Stimulated activated CD4-positive, alpha-beta T cell treated with anti-CD3 and anti-CD28 coated beads, Interleukin-4, amount 100 ng/mL, for 4 hours (primary cell): ENCODE measurements at regions not wholly inside any gene's neighbourhood (a gene's known extent, or its start where the extent isn't known, plus 50 kb on each side); places are given as distances from the start of the nearest gene placed in this dataset.

ENCODE experiments used
- DNase-seq, 2 experiments: peaks; one replicate each; pipeline ENCODE4 v3.0.0-alpha.2; 2020

DNA sequence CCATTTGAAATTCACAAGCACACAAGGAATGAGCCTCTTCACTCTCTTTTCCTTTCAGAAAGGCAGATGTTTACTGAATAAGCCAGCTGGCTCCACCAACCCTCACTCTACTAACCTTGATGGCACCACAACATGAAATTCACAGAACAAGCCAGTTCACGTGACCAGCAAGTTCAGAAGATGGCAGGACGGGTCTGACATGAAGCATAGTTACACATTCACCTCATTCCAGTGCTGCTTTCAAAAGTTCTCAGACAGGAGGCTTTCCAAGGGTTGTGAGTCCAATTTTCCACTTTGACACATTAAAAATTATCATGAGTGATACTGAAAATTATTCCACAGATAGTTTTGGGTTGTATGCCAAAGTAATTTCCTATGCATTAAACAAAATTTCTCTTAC lies 74.2 kb upstream of the MBOAT2 start:
- no peak for DNase-seq

DNA sequence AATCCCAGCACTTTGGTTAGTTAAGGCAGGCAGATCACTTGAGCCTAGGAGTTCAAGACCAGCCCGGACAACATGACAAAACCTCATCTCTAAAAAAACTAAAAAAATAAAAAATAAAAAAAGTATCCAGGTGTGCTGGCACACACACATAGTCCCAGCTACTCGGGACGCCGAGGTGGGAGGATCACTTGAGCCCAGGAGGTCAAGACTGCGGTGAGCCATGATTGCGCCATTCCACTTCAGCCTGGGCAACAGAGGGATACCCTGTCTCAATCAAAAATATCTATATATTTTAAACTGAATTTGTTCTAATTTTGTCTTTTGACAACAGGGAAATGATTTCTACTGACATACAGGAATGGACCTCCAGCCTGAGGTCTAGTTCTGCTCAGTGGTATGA lies 73.3 kb upstream of the MBOAT2 start:
- no peak for DNase-seq

DNA sequence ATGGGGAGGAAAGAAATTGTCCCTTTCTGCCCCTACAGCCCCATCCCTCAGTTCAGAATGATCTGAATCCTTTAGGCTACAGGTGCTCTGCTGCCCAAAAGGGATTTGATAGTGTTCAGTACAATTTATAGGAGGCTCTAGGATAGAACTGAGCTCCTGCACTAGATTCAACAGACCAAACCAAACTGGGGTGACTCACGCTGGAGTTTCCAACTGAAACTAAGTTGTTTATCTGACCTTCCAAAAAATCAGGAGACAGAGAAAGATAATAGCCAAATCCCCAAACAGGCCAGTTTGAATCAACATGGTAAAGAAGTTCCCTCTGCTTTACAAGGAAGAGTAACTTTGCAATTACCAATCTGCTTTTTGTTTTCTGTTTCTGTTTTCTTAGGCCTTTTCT lies 72.7 kb upstream of the MBOAT2 start:
- no peak for DNase-seq

DNA sequence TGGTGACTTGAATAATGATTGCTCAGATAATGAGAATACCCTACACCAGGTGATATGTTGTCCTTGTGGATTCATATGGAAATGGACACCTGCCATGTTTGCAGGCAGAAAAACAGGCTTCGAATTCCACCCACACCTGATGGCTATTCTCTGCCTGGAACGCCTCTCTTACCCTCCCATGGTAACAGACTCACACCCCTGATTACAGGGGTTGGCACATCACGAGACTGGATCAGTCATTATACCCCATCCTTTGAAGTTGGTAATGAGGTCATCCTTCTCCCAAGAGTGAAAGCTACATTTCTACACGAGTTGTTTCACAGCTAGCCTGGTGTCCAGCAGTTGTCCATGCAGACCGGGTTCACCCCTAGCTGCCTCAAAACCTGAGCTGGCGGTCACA lies 71.4 kb upstream of the MBOAT2 start:
- DNase-seq = no peak

DNA sequence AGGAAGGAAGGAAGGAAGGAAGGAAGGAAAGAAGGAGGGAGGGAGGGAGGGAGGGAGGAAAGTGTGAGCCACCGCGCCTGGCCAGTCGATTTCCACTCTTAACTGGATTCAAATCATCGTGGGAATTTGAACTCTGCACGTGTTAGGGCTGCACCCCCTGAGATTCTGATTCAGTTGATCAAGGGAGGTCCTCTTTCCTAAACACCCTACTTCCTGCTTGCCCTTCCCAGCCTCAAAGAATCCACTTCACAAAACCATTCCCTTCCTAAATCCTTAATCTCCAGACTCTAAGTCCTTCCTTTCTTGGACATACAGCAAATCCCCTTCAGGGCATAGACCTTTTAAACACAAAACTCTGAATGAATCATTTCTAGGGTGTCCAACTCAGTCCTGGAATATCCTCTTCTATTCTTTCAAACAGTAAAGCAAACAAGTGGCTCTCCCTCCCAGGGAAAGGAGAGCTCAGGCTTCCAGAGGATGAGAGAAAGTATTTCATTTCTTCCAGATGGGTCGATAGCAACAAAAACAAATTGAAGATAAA lies 68.2 kb upstream of the MBOAT2 start:
- DNase-seq = no peak

DNA sequence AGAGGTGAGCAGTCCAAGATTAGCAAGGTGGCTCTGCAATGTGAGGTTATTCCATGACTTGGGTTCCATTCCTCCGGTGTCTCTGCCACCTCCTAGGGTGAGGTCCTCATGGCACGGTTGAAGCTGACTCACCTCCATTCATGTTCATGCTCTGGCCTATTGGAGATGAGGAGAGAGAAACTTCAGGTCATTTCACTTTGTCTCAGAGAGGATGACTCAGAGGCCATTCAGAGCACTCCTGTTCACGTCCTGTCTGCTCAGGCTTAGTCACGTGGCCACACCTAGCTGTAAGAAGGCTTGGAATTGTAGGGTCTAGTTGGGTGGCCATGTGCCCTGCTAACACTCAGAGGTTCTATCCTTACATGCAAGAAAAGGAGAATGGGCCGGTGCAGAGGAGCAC lies 67.5 kb upstream of the MBOAT2 start:
- no peak for DNase-seq

DNA sequence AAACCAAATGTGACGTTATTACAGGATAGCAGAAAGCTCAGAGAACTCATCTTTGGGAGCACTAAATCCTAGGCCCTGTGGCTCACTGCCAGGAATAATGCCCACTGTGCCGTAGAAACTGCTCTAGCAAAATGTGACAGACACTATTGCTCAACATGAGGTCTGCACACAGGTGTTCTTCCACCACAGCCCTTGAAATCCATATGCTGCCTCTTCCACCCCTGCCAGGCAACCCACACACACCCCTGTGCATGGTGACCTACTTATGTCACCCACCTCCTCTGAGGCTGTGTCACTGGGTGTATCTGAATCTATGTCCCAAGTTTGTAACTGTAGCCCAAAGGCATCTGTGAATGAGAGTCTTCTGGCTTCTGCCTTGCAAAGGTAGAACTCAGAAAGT lies 66.1 kb upstream of the MBOAT2 start:
- no peak for DNase-seq

DNA sequence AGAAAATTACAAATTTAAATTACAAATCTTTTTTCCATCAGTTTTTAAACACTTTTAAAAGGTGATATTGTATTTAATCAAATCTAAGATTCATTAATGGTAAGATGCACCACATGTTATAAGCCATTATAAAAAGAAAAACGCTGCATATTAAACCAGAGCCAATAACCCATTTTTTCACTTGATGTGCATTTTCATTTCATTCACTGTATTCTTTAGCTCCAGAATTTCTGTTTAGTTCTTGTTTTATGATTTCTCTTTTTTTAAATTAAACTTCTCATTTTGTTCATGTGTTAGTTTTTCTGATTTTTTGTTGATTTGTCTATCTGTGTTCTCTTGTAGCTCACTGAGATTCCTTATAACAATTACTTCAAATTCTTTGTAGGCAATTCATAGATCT lies 62.4 kb upstream of the MBOAT2 start:
- no peak for DNase-seq

DNA sequence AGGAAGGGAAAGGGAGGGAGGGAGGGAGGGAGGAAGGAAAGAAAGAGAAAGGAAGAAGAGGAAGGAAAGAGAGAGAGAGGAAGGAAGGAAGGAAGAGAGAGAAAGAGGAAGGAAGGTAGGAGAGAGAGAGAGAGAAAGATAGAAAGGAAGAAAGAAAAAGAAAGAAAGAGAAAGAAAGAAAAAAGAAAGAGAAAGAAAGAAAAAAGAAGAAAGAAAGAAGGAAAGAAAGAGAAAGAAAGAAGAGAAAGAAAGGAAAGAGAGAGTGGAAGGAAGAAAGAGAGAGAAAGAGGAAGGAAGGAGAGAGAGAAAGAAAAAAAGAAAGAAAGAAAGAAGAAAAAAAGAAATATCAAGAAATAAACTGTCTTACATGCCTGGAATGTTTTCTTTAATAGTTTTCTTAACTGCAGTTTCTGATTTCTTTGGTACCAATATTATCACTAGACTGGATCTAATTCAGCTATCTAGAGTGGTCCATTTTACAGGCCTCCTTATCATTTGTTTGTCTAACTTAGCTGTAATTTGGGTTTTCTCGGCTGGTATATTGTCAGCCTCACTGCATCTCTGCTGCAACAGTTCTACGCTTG lies 59.6 kb upstream of the MBOAT2 start:
- no peak for DNase-seq

DNA sequence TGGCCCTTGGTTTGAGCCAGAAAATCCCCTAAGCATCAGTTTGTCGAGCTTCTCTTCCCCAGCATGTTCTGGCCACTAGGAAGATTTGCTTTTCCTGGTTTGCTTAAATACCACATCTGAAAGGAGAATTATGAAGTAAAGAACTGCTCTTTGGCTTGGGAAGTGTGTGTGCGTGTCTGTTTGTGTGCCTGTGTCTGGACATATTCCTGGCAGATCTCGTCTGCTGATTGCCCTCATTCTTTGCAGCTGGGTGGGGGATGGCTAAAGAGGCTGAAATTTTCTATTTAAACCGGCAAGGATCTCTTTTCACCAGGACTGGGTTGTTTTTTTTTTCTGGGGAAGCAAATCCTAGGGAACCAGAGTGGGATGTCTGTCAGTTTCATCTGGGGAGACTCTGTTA lies 57.3 kb upstream of the MBOAT2 start:
- no peak for DNase-seq

DNA sequence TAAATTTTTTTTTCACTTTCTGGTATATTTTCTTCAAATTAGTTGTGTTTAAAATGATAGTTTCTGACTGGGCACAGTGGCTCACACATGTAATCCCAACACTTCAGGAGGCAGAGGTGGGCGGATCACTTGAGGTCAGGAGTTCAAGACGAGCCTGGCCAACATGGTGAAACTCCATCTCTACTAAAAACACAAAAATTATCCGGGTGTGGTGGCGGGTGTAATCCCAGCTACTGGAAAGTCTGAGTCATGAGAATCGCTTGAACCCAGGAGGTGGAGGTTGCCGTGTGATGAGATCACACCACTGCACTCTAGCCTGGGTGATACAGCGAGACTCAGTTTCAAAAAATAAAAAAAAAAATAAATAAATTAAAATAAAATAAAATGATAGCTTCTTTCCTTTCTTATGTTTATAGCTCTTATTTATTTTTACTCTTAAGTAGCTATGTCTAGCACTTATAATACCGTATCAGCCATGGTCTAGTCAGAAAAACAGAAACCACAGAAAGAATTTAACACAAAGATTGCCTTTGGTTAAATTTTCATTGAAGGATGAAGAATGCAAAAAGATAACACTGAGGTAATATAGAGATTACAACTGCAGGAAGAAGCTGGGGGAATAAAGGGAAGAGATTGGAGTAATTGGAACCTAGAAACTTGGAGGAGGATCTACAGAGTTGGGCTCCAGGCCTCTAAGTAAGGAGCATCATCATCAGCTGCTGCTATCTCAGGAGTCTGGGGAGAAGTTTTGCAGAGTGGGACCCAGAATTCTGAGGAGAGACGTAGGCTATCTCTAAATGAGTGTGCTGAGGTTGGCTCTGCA lies 54.7 kb upstream of the MBOAT2 start:
- DNase-seq = no peak

DNA sequence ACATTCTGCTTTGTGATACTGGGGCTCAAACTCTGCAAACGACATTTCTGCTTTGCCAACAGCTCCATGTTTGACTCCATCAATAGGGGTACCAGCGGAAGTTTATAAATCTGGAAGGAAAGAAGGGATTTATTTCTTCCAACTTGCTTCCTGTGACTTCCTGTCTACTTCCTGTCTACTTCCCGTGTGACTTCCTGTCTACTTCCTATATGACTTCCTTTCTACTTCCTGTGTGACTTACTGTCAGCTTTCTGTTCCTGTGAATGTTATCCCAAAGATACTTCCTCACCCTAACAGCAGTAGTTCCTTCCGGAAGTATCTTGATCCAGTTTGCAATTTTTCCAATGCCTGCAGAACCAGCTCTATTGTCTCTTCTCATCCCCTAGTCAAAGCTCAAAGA lies 52.0 kb upstream of the MBOAT2 start:
- no peak for DNase-seq

DNA sequence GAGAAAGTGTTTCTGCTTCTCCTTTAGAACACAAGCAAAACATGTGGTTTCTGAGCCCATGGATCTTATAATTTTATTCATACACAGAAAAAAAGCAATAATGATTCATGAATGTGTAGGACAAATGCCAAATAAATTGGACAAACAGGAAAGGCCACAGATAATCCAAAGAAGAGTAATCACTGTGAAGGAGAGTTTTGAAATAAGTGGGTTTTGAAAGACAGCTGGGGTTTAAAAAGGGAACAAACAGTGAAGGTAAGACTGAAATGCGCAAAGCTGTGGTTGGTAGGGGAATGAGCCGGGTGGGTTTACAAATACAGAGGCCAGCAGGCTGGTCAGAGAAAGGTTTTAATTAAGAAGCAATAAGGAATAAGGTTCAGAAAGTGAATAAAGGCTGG lies 50.0 kb upstream of the MBOAT2 start:
- DNase-seq = no peak
